Stimulated activated naive CD8-positive, alpha-beta T cell treated with anti-CD3 and anti-CD28 coated beads, Interleukin-15, Interleukin-2, amounts not matched to agents 100 U/mL and 50 U/mL, for 24 hours (primary cell): ENCODE measurements at regions not wholly inside any gene's neighbourhood (a gene's known extent, or its start where the extent isn't known, plus 50 kb on each side); places are given as distances from the start of the nearest gene placed in this dataset.
"Not testable (repeated sequence)": the region's sequence is repeated elsewhere in the genome, so short reads cannot be mapped to it uniquely, and the experiment has no call there.

Experiments
- ATAC-seq: fragments of 150-1000 bp; cut with Tn5 transposase; one replicate; pipeline ENCODE4 v1.10.0; 2021
- DNase-seq: peaks from one replicate; pipeline ENCODE4 v3.0.0; 2021

- DNase-seq, result no peak
- no peak for ATAC-seq
Measured at GRCh38 chr20:12949429-12949980, 59.3 kb upstream of the SPTLC3 start.

DNA sequence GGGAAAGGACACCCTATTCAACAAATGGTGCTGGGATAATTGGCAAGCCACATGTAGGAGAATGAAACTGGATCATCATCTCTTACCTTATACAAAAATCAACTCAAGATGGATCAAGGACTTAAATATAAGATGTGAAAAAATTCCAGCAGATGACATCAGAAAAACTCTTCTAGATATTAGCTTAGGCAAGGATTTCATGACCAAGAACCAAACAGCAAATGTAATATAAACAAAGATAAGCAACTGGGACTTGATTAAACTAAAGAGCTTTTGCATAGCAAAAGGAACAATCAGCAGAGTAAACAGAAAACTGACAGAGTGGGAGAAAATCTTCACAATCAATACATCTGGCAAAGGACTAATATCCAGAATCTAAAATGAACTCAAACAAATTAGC is 54.5 kb upstream of the SPTLC3 start:
- DNase-seq, ATAC-seq: not testable (repeated sequence)

DNA sequence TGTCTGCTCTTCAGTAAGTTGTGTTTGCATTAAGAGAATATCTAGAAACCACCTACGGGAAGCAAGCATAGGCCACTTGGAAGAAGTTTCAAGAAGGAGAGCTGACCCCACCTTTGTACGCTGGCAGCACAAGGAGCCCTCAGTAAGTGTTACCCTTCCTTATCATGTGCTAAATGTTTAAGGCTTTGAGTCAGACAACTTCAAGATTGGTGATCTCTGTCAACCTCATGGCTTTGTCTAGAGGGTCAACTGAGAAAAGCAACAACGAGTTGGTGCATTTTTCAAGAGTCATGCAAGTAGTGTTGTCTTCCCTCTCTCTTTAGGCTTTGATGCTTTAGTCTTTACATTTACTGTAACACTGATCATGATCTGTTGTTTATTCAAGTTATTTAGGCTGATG is 53.2 kb upstream of the SPTLC3 start:
- ATAC-seq (no peak), DNase-seq (no peak)

GRCh38 chr20:12956303-12956702 is 52.5 kb upstream of the SPTLC3 start:
- DNase-seq (no peak), ATAC-seq (no peak)

DNA sequence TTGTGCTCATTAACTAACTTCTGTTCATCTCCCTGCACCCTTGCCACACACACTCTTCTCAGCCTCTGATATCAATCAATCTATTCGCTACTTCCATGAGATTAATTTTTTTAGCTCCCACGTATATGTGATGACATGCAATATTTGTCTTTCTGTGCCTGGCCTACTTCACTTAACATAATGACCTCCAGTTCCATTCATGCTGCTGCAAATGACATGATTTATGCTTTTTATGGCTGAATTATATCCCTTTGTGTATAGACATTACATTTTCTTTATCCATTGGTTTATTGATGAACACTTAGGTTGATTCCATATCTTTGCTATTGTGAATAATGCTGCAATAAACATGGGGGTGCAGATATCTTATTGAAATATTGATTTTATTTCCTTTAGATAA is 50.8 kb upstream of the SPTLC3 start:
- no peak for DNase-seq
- ATAC-seq, result no peak
